Uterus (tissue), 3 donors: ENCODE measurements at regions not wholly inside any gene's neighbourhood (a gene's known extent, or its start where the extent isn't known, plus 50 kb on each side); places are given as distances from the start of the nearest gene placed in this dataset.

Experiments used
- DNase-seq, 2 donors: peaks; one replicate each; pipeline ENCODE4 v3.0.0-alpha.2; 2019 to 2020
- H3K27ac ChIP-seq, 2 donors: fragments of 200-600 bp; sonication (generic); 1 replicate in 1 of 2; 2 replicates in 1 of 2; pipeline ENCODE4 v1.5.1; 2016 to 2018
- H3K27me3 ChIP-seq, 2 donors: fragments of 200-600 bp; sonication (generic); one replicate each; pipeline ENCODE4 v1.5.1; 2018 to 2019; ENCODE audit warnings: control low read depth in 1 of 2
- H3K36me3 ChIP-seq, 2 donors: fragments of 200-600 bp; sonication (generic); one replicate each; pipeline ENCODE4 v1.5.1; 2019; ENCODE audit warnings: control low read depth in 1 of 2
- H3K4me1 ChIP-seq, 2 donors: fragments of 200-600 bp; sonication (generic); one replicate each; pipeline ENCODE4 v1.5.1; 2018 to 2019; ENCODE audit warnings: control low read depth in 1 of 2
- H3K4me3 ChIP-seq, 2 donors: fragments of 200-600 bp; sonication (generic); 1 replicate in 1 of 2; 2 replicates in 1 of 2; pipeline ENCODE4 v1.5.1; 2018 to 2019; ENCODE audit warnings: mild to moderate bottlenecking in 1 of 2
- H3K9me3 ChIP-seq, 2 donors: fragments of 200-600 bp; sonication (generic); one replicate each; pipeline ENCODE4 v1.5.1; 2019; ENCODE audit warnings: control low read depth in 1 of 2
- POLR2A ChIP-seq, 2 donors: fragments of 450-650 bp; IDR thresholded peaks; one replicate each; pipeline ENCODE4 v1.6.1; 2016; ENCODE audit warnings: antibody characterized with exemption in 2 of 2, mild to moderate bottlenecking in 1 of 2, moderate library complexity in 1 of 2
- intact Hi-C: fragments of 100-400 bp; cut with DNase I; formaldehyde crosslinking; loops from one replicate; pipeline ENCODE4 v1.15.1; 2023; ENCODE audit warnings: low total_unique reads
- TF ChIP-seq, protein P1 (sequence below), 4 experiments: fragments of 200-600 bp in 2 of 4; fragments of 450-650 bp in 2 of 4; sonication (generic) in 2 of 4; IDR thresholded peaks; one replicate each; pipeline ENCODE4 v1.5.1; 2016 to 2019; ENCODE audit warnings: antibody characterized with exemption in 4 of 4, mild to moderate bottlenecking in 2 of 4, moderate library complexity in 1 of 4
- donor health status: DM: yes; HTN: yes; CAD: no.

DNA sequence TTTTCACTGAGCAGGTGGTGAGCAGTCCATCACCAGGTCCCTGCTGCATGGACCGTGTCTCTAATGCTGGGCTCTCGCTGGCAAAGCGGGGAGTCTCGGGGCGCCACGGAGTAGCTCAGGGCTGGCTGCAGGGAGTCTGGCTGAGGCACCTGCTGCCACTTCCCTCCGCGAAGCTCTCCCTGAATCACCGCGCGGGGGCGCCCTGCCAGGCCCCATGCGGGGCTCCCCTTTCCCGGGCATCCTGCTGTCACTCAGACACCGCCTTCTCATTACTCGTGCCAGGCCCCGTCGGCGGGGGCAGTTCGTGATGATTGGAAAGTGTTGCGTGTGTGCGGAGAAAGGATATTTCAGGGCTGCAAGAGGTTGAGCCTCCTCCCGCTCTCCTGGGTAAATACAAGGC is 335.8 kb downstream of the IRX2 start:
- intact Hi-C loops, result no loop called here
- Histone ChIP-seq H3K4me1 (no peaks in the 10 kb centered on the region), H3K4me3 (no peak overlapping the region), H3K27me3 (no peaks in the 10 kb centered on the region), H3K27ac (no peak overlapping the region), H3K9me3 (no peaks in the 10 kb centered on the region), H3K36me3 (no peaks in the 10 kb centered on the region)
- TF ChIP-seq POLR2A (IDR thresholded peaks at IDR 0.05), result no peak
- TF ChIP-seq, protein P1, sequence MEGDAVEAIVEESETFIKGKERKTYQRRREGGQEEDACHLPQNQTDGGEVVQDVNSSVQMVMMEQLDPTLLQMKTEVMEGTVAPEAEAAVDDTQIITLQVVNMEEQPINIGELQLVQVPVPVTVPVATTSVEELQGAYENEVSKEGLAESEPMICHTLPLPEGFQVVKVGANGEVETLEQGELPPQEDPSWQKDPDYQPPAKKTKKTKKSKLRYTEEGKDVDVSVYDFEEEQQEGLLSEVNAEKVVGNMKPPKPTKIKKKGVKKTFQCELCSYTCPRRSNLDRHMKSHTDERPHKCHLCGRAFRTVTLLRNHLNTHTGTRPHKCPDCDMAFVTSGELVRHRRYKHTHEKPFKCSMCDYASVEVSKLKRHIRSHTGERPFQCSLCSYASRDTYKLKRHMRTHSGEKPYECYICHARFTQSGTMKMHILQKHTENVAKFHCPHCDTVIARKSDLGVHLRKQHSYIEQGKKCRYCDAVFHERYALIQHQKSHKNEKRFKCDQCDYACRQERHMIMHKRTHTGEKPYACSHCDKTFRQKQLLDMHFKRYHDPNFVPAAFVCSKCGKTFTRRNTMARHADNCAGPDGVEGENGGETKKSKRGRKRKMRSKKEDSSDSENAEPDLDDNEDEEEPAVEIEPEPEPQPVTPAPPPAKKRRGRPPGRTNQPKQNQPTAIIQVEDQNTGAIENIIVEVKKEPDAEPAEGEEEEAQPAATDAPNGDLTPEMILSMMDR (IDR thresholded peaks at IDR 0.05), result no peak
- DNase-seq, result no peak

DNA sequence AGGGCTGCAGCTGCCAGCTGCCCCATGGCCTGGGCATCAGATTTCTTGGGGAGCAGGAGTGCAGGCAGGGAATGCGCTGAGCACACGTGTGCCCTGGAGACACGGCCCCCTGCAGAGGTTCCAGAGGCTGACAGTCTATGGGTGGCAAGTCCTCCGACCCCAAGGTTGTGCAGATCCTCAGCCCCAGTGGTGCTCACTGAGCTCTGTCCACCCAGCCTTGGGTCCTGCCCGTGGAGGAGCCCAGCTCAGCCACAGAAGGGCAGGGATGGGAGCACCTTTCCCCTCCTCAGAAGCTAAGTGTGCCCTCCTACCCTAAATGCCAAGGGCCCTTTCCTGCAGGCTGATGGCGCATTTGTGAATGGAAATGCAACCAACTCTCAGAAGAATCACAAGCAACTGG is 341.0 kb downstream of the IRX2 start:
- Histone ChIP-seq H3K4me3 (no peak overlapping the region), H3K27me3 (no peaks in the 10 kb centered on the region), H3K9me3 (no peaks in the 10 kb centered on the region), H3K27ac (no peak overlapping the region), H3K4me1 (no peaks in the 10 kb centered on the region), H3K36me3 (no peaks in the 10 kb centered on the region)
- TF ChIP-seq POLR2A (IDR thresholded peaks at IDR 0.05), result no peak
- TF ChIP-seq, protein P1 (IDR thresholded peaks at IDR 0.05), result no peak
- intact Hi-C loops, result no loop called here
- DNase-seq, result no peak

DNA sequence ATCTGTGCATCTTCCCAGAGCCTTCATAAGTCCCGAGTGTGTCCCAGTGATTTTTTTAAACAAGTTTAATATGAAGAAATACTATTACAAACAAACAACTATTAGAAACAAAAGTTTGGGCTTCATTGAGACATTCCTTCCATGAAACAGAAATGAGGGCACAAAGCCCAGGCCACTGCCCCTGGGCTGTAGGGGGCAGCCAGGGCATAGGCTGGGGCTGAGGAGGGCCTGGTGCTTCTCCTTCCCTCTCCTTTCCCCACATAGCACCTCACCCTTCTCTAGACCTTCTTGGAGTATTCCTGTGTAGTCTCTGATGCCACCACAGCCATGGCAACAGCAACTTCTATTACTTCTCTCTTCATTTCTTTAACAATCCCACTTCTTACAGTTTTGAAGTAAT is 348.2 kb downstream of the IRX2 start:
- Histone ChIP-seq H3K27ac (no peak overlapping the region), H3K9me3 (no peaks in the 10 kb centered on the region)

DNA sequence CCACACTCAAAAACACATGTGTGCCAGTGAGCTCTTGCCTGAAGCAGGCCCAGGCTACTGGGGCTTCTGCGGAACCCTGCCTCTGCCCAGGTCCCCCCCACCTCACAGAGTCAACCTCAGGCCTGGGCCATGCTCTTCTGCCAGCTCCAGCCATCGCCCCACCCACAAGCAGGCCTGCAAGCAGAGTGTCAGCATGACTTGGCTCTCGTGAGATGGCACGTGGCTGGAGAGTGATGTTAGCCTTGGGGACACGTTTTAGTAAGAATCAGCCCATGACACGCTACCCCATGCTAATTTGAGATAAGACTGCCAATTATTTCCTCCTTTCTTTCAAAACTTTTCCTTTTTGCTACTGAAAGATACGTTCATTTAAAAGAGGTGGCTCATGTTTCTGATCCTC is 351.7 kb downstream of the IRX2 start:
- TF ChIP-seq POLR2A (IDR thresholded peaks at IDR 0.05), result no peak
- TF ChIP-seq, protein P1 (IDR thresholded peaks at IDR 0.05), result no peak
- Histone ChIP-seq H3K27me3 (no peaks in the 10 kb centered on the region), H3K4me3 (no peak overlapping the region), H3K4me1 (no peaks in the 10 kb centered on the region), H3K36me3 (no peaks in the 10 kb centered on the region), H3K9me3 (no peaks in the 10 kb centered on the region), H3K27ac (no peak overlapping the region)
- intact Hi-C loops, result no loop called here
- DNase-seq, result no peak

More for the DNA sequence above, 348.2 kb downstream of the IRX2 start:
- no peaks in the 10 kb centered on the region for H3K27me3 ChIP-seq
- DNase-seq, result no peak
- no peak overlapping the region for H3K4me3 ChIP-seq
- intact Hi-C loops, result no loop called here
- no peaks in the 10 kb centered on the region for H3K4me1 ChIP-seq
- TF ChIP-seq POLR2A (IDR thresholded peaks at IDR 0.05), result no peak
- TF ChIP-seq, protein P1 (IDR thresholded peaks at IDR 0.05), result no peak
- no peaks in the 10 kb centered on the region for H3K36me3 ChIP-seq

DNA sequence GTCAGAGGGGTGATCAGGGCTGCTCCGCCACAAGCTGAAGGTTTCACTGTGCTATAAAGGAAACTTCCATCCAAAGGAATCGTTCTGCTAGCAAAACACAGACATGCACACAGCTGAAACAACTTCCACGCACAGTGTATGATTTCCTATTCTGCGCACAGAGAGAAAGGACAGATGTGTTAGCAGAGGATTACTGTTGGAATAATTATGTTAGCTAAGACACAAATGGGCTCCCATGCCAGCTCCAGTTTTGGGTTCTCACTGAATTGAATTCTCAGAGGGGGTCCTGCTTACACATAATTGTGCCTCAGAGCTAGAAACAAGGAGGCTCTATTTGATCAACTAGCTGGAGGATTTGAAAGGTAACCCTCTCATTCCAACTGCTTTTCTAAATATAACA is 352.4 kb downstream of the IRX2 start:
- no peaks in the 10 kb centered on the region for H3K36me3 ChIP-seq
- intact Hi-C loops, result no loop called here

More for the DNA sequence above, 352.4 kb downstream of the IRX2 start:
- TF ChIP-seq POLR2A (IDR thresholded peaks at IDR 0.05), result no peak
- TF ChIP-seq, protein P1 (IDR thresholded peaks at IDR 0.05), result no peak
- no peak for DNase-seq
- H3K9me3 ChIP-seq, result no peaks in the 10 kb centered on the region
- H3K4me1 ChIP-seq, result no peaks in the 10 kb centered on the region
- H3K4me3 ChIP-seq, result no peak overlapping the region
- H3K27me3 ChIP-seq, result no peaks in the 10 kb centered on the region
- H3K27ac ChIP-seq, result no peak overlapping the region
